WTC11 (cell line): ENCODE measurements at regions not wholly inside any gene's neighbourhood (a gene's known extent, or its start where the extent isn't known, plus 50 kb on each side); places are given as distances from the start of the nearest gene placed in this dataset.

Source experiments
- CBFB ChIP-seq: sonication (generic); formaldehyde crosslinking; IDR thresholded peaks from 2 replicates; pipeline ENCODE4 v1.8.1; 2022; ENCODE audit warnings: mild to moderate bottlenecking, low read depth, missing genetic modification reagents
- ETV6 ChIP-seq: sonication (generic); formaldehyde crosslinking; IDR thresholded peaks from 2 replicates; pipeline ENCODE4 v1.8.1; 2022; ENCODE audit warnings: mild to moderate bottlenecking, missing genetic modification reagents
- TF ChIP-seq, protein P1 (sequence below): sonication (generic); formaldehyde crosslinking; IDR thresholded peaks from 2 replicates; pipeline ENCODE4 v1.8.0; 2022; ENCODE audit warnings: mild to moderate bottlenecking, missing genetic modification reagents
- TF ChIP-seq, protein P2 (sequence below): fragments of 200-600 bp; IDR thresholded peaks from 2 replicates; pipeline ENCODE4 v1.8.0; 2022; ENCODE audit warnings: antibody characterized with exemption
- TF ChIP-seq, protein P3 (sequence below): sonication (generic); formaldehyde crosslinking; IDR thresholded peaks from 2 replicates; pipeline ENCODE4 v1.8.0; 2022; ENCODE audit warnings: mild to moderate bottlenecking, missing genetic modification reagents
- TF ChIP-seq, protein P4 (sequence below): sonication (generic); formaldehyde crosslinking; IDR thresholded peaks from 2 replicates; pipeline ENCODE4 v1.8.1; 2023; ENCODE audit warnings: mild to moderate bottlenecking, missing genetic modification reagents, moderate library complexity
- TF ChIP-seq, protein P5 (sequence below): sonication (generic); formaldehyde crosslinking; IDR thresholded peaks from 2 replicates; pipeline ENCODE4 v1.8.0; 2022; ENCODE audit warnings: mild to moderate bottlenecking, missing genetic modification reagents
- TF ChIP-seq, protein P6 (sequence below): sonication (generic); formaldehyde crosslinking; conservative IDR thresholded peaks from 2 replicates; pipeline ENCODE4 v1.8.1; 2023; ENCODE audit warnings: mild to moderate bottlenecking, low read depth, missing genetic modification reagents, moderate library complexity
- TF ChIP-seq, protein P7 (sequence below): sonication (generic); formaldehyde crosslinking; IDR thresholded peaks from 2 replicates; pipeline ENCODE4 v1.8.1; 2022; ENCODE audit warnings: missing genetic modification reagents, borderline replicate concordance

DNA sequence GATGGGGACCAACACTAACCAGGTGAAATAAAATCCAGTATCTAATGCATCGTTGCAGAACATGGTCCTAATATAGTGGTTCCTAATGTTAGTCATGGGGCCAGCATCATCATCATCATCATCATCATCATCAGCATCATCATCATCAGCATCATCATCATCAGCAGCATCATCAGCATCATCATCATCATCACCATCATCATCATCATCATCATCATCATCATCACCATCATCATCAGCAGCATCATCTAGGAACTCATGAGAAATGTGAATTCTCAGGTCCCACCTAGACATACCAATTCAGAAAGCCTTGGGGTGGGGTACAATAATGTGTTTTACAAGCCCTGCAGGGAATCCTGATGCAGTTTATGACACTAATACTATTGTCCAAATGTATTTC is 179.4 kb upstream of the LRRN1 start:
- TF ChIP-seq, protein P1, sequence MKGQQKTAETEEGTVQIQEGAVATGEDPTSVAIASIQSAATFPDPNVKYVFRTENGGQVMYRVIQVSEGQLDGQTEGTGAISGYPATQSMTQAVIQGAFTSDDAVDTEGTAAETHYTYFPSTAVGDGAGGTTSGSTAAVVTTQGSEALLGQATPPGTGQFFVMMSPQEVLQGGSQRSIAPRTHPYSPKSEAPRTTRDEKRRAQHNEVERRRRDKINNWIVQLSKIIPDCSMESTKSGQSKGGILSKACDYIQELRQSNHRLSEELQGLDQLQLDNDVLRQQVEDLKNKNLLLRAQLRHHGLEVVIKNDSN (CRISPR knock-in tag) = no peak
- TF ChIP-seq, protein P2, sequence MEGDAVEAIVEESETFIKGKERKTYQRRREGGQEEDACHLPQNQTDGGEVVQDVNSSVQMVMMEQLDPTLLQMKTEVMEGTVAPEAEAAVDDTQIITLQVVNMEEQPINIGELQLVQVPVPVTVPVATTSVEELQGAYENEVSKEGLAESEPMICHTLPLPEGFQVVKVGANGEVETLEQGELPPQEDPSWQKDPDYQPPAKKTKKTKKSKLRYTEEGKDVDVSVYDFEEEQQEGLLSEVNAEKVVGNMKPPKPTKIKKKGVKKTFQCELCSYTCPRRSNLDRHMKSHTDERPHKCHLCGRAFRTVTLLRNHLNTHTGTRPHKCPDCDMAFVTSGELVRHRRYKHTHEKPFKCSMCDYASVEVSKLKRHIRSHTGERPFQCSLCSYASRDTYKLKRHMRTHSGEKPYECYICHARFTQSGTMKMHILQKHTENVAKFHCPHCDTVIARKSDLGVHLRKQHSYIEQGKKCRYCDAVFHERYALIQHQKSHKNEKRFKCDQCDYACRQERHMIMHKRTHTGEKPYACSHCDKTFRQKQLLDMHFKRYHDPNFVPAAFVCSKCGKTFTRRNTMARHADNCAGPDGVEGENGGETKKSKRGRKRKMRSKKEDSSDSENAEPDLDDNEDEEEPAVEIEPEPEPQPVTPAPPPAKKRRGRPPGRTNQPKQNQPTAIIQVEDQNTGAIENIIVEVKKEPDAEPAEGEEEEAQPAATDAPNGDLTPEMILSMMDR = no peak
- TF ChIP-seq, protein P3, sequence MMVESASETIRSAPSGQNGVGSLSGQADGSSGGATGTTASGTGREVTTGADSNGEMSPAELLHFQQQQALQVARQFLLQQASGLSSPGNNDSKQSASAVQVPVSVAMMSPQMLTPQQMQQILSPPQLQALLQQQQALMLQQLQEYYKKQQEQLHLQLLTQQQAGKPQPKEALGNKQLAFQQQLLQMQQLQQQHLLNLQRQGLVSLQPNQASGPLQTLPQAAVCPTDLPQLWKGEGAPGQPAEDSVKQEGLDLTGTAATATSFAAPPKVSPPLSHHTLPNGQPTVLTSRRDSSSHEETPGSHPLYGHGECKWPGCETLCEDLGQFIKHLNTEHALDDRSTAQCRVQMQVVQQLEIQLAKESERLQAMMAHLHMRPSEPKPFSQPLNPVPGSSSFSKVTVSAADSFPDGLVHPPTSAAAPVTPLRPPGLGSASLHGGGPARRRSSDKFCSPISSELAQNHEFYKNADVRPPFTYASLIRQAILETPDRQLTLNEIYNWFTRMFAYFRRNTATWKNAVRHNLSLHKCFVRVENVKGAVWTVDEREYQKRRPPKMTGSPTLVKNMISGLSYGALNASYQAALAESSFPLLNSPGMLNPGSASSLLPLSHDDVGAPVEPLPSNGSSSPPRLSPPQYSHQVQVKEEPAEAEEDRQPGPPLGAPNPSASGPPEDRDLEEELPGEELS (CRISPR knock-in tag) = no peak
- TF ChIP-seq, protein P4, sequence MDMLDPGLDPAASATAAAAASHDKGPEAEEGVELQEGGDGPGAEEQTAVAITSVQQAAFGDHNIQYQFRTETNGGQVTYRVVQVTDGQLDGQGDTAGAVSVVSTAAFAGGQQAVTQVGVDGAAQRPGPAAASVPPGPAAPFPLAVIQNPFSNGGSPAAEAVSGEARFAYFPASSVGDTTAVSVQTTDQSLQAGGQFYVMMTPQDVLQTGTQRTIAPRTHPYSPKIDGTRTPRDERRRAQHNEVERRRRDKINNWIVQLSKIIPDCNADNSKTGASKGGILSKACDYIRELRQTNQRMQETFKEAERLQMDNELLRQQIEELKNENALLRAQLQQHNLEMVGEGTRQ = no peak
- TF ChIP-seq, protein P5, sequence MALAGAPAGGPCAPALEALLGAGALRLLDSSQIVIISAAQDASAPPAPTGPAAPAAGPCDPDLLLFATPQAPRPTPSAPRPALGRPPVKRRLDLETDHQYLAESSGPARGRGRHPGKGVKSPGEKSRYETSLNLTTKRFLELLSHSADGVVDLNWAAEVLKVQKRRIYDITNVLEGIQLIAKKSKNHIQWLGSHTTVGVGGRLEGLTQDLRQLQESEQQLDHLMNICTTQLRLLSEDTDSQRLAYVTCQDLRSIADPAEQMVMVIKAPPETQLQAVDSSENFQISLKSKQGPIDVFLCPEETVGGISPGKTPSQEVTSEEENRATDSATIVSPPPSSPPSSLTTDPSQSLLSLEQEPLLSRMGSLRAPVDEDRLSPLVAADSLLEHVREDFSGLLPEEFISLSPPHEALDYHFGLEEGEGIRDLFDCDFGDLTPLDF (CRISPR knock-in tag) = no peak
- TF ChIP-seq, protein P6, sequence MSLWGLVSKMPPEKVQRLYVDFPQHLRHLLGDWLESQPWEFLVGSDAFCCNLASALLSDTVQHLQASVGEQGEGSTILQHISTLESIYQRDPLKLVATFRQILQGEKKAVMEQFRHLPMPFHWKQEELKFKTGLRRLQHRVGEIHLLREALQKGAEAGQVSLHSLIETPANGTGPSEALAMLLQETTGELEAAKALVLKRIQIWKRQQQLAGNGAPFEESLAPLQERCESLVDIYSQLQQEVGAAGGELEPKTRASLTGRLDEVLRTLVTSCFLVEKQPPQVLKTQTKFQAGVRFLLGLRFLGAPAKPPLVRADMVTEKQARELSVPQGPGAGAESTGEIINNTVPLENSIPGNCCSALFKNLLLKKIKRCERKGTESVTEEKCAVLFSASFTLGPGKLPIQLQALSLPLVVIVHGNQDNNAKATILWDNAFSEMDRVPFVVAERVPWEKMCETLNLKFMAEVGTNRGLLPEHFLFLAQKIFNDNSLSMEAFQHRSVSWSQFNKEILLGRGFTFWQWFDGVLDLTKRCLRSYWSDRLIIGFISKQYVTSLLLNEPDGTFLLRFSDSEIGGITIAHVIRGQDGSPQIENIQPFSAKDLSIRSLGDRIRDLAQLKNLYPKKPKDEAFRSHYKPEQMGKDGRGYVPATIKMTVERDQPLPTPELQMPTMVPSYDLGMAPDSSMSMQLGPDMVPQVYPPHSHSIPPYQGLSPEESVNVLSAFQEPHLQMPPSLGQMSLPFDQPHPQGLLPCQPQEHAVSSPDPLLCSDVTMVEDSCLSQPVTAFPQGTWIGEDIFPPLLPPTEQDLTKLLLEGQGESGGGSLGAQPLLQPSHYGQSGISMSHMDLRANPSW = no peak
- TF ChIP-seq, protein P7, sequence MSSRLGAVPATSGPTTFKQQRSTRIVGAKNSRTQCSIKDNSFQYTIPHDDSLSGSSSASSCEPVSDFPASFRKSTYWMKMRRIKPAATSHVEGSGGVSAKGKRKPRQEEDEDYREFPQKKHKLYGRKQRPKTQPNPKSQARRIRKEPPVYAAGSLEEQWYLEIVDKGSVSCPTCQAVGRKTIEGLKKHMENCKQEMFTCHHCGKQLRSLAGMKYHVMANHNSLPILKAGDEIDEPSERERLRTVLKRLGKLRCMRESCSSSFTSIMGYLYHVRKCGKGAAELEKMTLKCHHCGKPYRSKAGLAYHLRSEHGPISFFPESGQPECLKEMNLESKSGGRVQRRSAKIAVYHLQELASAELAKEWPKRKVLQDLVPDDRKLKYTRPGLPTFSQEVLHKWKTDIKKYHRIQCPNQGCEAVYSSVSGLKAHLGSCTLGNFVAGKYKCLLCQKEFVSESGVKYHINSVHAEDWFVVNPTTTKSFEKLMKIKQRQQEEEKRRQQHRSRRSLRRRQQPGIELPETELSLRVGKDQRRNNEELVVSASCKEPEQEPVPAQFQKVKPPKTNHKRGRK (CRISPR knock-in tag) = no peak
- no peak for TF ChIP-seq ETV6
- TF ChIP-seq CBFB = no peak
